GM21423 (cell line): ENCODE measurements at regions not wholly inside any gene's neighbourhood (a gene's known extent, or its start where the extent isn't known, plus 50 kb on each side); places are given as distances from the start of the nearest gene placed in this dataset.

Experiments
- ATAC-seq: cut with Tn5 transposase; IDR thresholded peaks from one replicate; pipeline ENCODE4 v1.9.1; 2021; ENCODE audit warnings: mild to moderate bottlenecking, moderate library complexity; ENCODE audit not compliant: unreplicated experiment

GRCh38 chr5:167643631-167644280, 647.7 kb upstream of the WWC1 start:
- no peak for ATAC-seq

- ATAC-seq = no peak
Measured at GRCh38 chr5:167644619-167645018, 646.8 kb upstream of the WWC1 start.

GRCh38 chr5:167649471-167649870, 642.0 kb upstream of the WWC1 start:
- no peak for ATAC-seq

- ATAC-seq = no peak
Measured at GRCh38 chr5:167652690-167653089, 638.8 kb upstream of the WWC1 start.

GRCh38 chr5:167653645-167654106, 637.8 kb upstream of the WWC1 start:
- no peak for ATAC-seq

- no peak for ATAC-seq
Measured at GRCh38 chr5:167657016-167657415, 634.4 kb upstream of the WWC1 start.

GRCh38 chr5:167658889-167659288, 632.6 kb upstream of the WWC1 start:
- no peak for ATAC-seq

GRCh38 chr5:167661605-167662004, 629.8 kb upstream of the WWC1 start:
- no peak for ATAC-seq

- ATAC-seq = no peak
Measured at GRCh38 chr5:167664222-167664804, 627.1 kb upstream of the WWC1 start.

GRCh38 chr5:167665841-167666375, 625.5 kb upstream of the WWC1 start:
- no peak for ATAC-seq

GRCh38 chr5:167671176-167671575, 620.3 kb upstream of the WWC1 start:
- ATAC-seq = no peak

- no peak for ATAC-seq
Measured at GRCh38 chr5:167673942-167674341, 617.5 kb upstream of the WWC1 start.

- ATAC-seq = no peak
Measured at GRCh38 chr5:167678481-167678880, 613.0 kb upstream of the WWC1 start.

GRCh38 chr5:167684251-167684650, 607.2 kb upstream of the WWC1 start:
- no peak for ATAC-seq

- no peak for ATAC-seq
Measured at GRCh38 chr5:167688341-167689130, 602.9 kb upstream of the WWC1 start.

- no peak for ATAC-seq
Measured at GRCh38 chr5:167694325-167695147, 596.9 kb upstream of the WWC1 start.

GRCh38 chr5:167696558-167697314, 594.7 kb upstream of the WWC1 start:
- ATAC-seq = no peak

GRCh38 chr5:167699432-167699831, 592.0 kb upstream of the WWC1 start:
- no peak for ATAC-seq

- ATAC-seq = no peak
Measured at GRCh38 chr5:167701051-167701450, 590.4 kb upstream of the WWC1 start.

GRCh38 chr5:167702014-167702413, 589.4 kb upstream of the WWC1 start:
- no peak for ATAC-seq
